ENCODE measurements at regions not wholly inside any gene's neighbourhood (a gene's known extent, or its start where the extent isn't known, plus 50 kb on each side); places are given as distances from the start of the nearest gene placed in this dataset.

- TF ChIP-seq CTCF (IDR thresholded peaks at IDR 0.05; ENCODE audit: insufficient read depth, low read length): no peak
- TF ChIP-seq POLR2AphosphoS5 (IDR thresholded peaks at IDR 0.05; ENCODE audit: low read depth): no peak
- TF ChIP-seq REST (IDR thresholded peaks at IDR 0.05; ENCODE audit: insufficient replicate concordance, low read depth): no peak
- TF ChIP-seq SPI1 (IDR thresholded peaks at IDR 0.05; ENCODE audit: borderline replicate concordance, low read depth): no peak
Measured at GRCh38 chr22:22118987-22119386, 125.6 kb upstream of the VPREB1 start.
